ENCODE measurements at regions not wholly inside any gene's neighbourhood (a gene's known extent, or its start where the extent isn't known, plus 50 kb on each side); places are given as distances from the start of the nearest gene placed in this dataset.

- Histone ChIP-seq H3K9me3 (ENCODE audit: low read depth, low read length) (no peaks in the 10 kb centered on the region), H3K27me3 (ENCODE audit: insufficient read depth, low read length) (no peaks in the 10 kb centered on the region), H3K4me1 (ENCODE audit: insufficient read depth, low read length) (no peaks in the 10 kb centered on the region), H3K4me3 (ENCODE audit: low read length) (no peak overlapping the region)
Observed at GRCh38 chr15:61753018-61753710, 307.1 kb downstream of the VPS13C start.

GRCh38 chr15:61752001-61752400, 308.2 kb downstream of the VPS13C start:
- Histone ChIP-seq H3K4me3 (ENCODE audit: low read length) (no peak overlapping the region), H3K27me3 (ENCODE audit: insufficient read depth, low read length) (no peaks in the 10 kb centered on the region), H3K9me3 (ENCODE audit: low read depth, low read length) (no peaks in the 10 kb centered on the region), H3K4me1 (ENCODE audit: insufficient read depth, low read length) (no peaks in the 10 kb centered on the region)

GRCh38 chr15:61750271-61751084, 309.8 kb downstream of the VPS13C start:
- Histone ChIP-seq H3K9me3 (ENCODE audit: low read depth, low read length) (no peaks in the 10 kb centered on the region), H3K4me3 (ENCODE audit: low read length) (no peak overlapping the region), H3K27me3 (ENCODE audit: insufficient read depth, low read length) (no peaks in the 10 kb centered on the region), H3K4me1 (ENCODE audit: insufficient read depth, low read length) (no peaks in the 10 kb centered on the region)

- Histone ChIP-seq H3K27me3 (ENCODE audit: insufficient read depth, low read length) (no peaks in the 10 kb centered on the region), H3K4me1 (ENCODE audit: insufficient read depth, low read length) (no peaks in the 10 kb centered on the region), H3K9me3 (ENCODE audit: low read depth, low read length) (no peaks in the 10 kb centered on the region), H3K4me3 (ENCODE audit: low read length) (no peak overlapping the region)
Observed at GRCh38 chr15:61749169-61749568, 311.1 kb downstream of the VPS13C start.

- Histone ChIP-seq H3K4me1 (ENCODE audit: insufficient read depth, low read length) (no peaks in the 10 kb centered on the region), H3K4me3 (ENCODE audit: low read length) (no peak overlapping the region), H3K27me3 (ENCODE audit: insufficient read depth, low read length) (no peaks in the 10 kb centered on the region), H3K9me3 (ENCODE audit: low read depth, low read length) (no peaks in the 10 kb centered on the region)
Observed at GRCh38 chr15:61748529-61748928, 311.7 kb downstream of the VPS13C start.

GRCh38 chr15:61746589-61746988, 313.7 kb downstream of the VPS13C start:
- Histone ChIP-seq H3K4me1 (ENCODE audit: insufficient read depth, low read length) (no peaks in the 10 kb centered on the region), H3K4me3 (ENCODE audit: low read length) (no peak overlapping the region), H3K27me3 (ENCODE audit: insufficient read depth, low read length) (no peaks in the 10 kb centered on the region), H3K9me3 (ENCODE audit: low read depth, low read length) (no peaks in the 10 kb centered on the region)

GRCh38 chr15:61743345-61743909, 316.8 kb downstream of the VPS13C start:
- H3K4me3 ChIP-seq (ENCODE audit: low read length): no peak overlapping the region
- no peaks in the 10 kb centered on the region for H3K27me3 ChIP-seq (ENCODE audit: insufficient read depth, low read length)
- H3K9me3 ChIP-seq (ENCODE audit: low read depth, low read length): no peaks in the 10 kb centered on the region
- H3K4me1 ChIP-seq (ENCODE audit: insufficient read depth, low read length): no peaks in the 10 kb centered on the region

- H3K4me1 ChIP-seq (ENCODE audit: insufficient read depth, low read length): no peaks in the 10 kb centered on the region
- H3K27me3 ChIP-seq (ENCODE audit: insufficient read depth, low read length): no peaks in the 10 kb centered on the region
- no peak overlapping the region for H3K4me3 ChIP-seq (ENCODE audit: low read length)
- H3K9me3 ChIP-seq (ENCODE audit: low read depth, low read length): no peaks in the 10 kb centered on the region
Observed at GRCh38 chr15:61742591-61742990, 317.7 kb downstream of the VPS13C start.

- Histone ChIP-seq H3K27me3 (ENCODE audit: insufficient read depth, low read length) (no peaks in the 10 kb centered on the region), H3K4me1 (ENCODE audit: insufficient read depth, low read length) (no peaks in the 10 kb centered on the region)
Observed at GRCh38 chr15:61736790-61737189, 323.5 kb downstream of the VPS13C start.

GRCh38 chr15:61731099-61731498, 329.1 kb downstream of the VPS13C start:
- no peaks in the 10 kb centered on the region for H3K4me1 ChIP-seq (ENCODE audit: insufficient read depth, low read length)

More at GRCh38 chr15:61736790-61737189, 323.5 kb downstream of the VPS13C start:
- Histone ChIP-seq H3K4me3 (ENCODE audit: low read length) (no peak overlapping the region), H3K9me3 (ENCODE audit: low read depth, low read length) (no peaks in the 10 kb centered on the region)

GRCh38 chr15:61729646-61730045, 330.6 kb downstream of the VPS13C start:
- no peaks in the 10 kb centered on the region for H3K4me1 ChIP-seq (ENCODE audit: insufficient read depth, low read length)
- no peaks in the 10 kb centered on the region for H3K9me3 ChIP-seq (ENCODE audit: low read depth, low read length)
- no peak overlapping the region for H3K4me3 ChIP-seq (ENCODE audit: low read length)
- H3K27me3 ChIP-seq (ENCODE audit: insufficient read depth, low read length): no peaks in the 10 kb centered on the region

More at GRCh38 chr15:61731099-61731498, 329.1 kb downstream of the VPS13C start:
- Histone ChIP-seq H3K9me3 (ENCODE audit: low read depth, low read length) (no peaks in the 10 kb centered on the region), H3K27me3 (ENCODE audit: insufficient read depth, low read length) (no peaks in the 10 kb centered on the region), H3K4me3 (ENCODE audit: low read length) (no peak overlapping the region)

- no peak overlapping the region for H3K4me3 ChIP-seq (ENCODE audit: low read length)
- no peaks in the 10 kb centered on the region for H3K4me1 ChIP-seq (ENCODE audit: insufficient read depth, low read length)
- H3K27me3 ChIP-seq (ENCODE audit: insufficient read depth, low read length): no peaks in the 10 kb centered on the region
- no peaks in the 10 kb centered on the region for H3K9me3 ChIP-seq (ENCODE audit: low read depth, low read length)
Observed at GRCh38 chr15:61726166-61726565, 334.1 kb downstream of the VPS13C start.

GRCh38 chr15:61725251-61725650, 335.0 kb downstream of the VPS13C start:
- Histone ChIP-seq H3K4me3 (ENCODE audit: low read length) (no peak overlapping the region), H3K27me3 (ENCODE audit: insufficient read depth, low read length) (no peaks in the 10 kb centered on the region), H3K4me1 (ENCODE audit: insufficient read depth, low read length) (no peaks in the 10 kb centered on the region), H3K9me3 (ENCODE audit: low read depth, low read length) (no peaks in the 10 kb centered on the region)

- Histone ChIP-seq H3K9me3 (ENCODE audit: low read depth, low read length) (no peaks in the 10 kb centered on the region), H3K4me3 (ENCODE audit: low read length) (no peak overlapping the region), H3K27me3 (ENCODE audit: insufficient read depth, low read length) (no peaks in the 10 kb centered on the region), H3K4me1 (ENCODE audit: insufficient read depth, low read length) (no peaks in the 10 kb centered on the region)
Observed at GRCh38 chr15:61724251-61724939, 335.9 kb downstream of the VPS13C start.

GRCh38 chr15:61721418-61721817, 338.8 kb downstream of the VPS13C start:
- Histone ChIP-seq H3K4me1 (ENCODE audit: insufficient read depth, low read length) (no peaks in the 10 kb centered on the region), H3K4me3 (ENCODE audit: low read length) (no peak overlapping the region), H3K9me3 (ENCODE audit: low read depth, low read length) (no peaks in the 10 kb centered on the region), H3K27me3 (ENCODE audit: insufficient read depth, low read length) (no peaks in the 10 kb centered on the region)
